HG03025 (cell line): ENCODE measurements at regions not wholly inside any gene's neighbourhood (a gene's known extent, or its start where the extent isn't known, plus 50 kb on each side); places are given as distances from the start of the nearest gene placed in this dataset.
"Not testable (repeated sequence)": the region's sequence is repeated elsewhere in the genome, so short reads cannot be mapped to it uniquely, and the experiment has no call there.

Source experiments
- ATAC-seq: cut with Tn5 transposase; IDR thresholded peaks from one replicate; pipeline ENCODE4 v1.9.1; 2021; ENCODE audit warnings: mild to moderate bottlenecking, moderate library complexity; ENCODE audit not compliant: unreplicated experiment, low FRiP score

DNA sequence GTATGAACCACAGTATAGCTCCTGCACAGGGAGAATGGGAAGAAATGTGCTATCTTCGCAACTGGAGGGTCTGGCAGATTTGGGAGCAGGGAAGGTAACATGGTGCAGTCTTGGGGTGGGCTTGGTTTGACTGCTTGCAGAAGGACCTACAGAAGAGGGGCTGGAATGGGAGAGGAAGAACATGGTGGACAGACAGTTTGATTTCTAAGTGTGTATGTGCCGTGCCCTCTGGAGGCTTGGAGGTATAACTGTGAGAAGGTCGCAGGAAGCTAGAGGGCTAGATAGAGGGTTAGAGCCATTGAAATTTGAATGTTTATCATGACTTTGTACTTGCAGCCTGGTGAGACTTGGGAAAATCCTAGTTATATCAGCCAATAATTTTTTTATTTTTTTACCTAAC is 169.2 kb downstream of the SQOR start:
- no peak for ATAC-seq

- ATAC-seq, result no peak
Observed at GRCh38 chr15:45810201-45810600, 175.4 kb downstream of the SQOR start.

DNA sequence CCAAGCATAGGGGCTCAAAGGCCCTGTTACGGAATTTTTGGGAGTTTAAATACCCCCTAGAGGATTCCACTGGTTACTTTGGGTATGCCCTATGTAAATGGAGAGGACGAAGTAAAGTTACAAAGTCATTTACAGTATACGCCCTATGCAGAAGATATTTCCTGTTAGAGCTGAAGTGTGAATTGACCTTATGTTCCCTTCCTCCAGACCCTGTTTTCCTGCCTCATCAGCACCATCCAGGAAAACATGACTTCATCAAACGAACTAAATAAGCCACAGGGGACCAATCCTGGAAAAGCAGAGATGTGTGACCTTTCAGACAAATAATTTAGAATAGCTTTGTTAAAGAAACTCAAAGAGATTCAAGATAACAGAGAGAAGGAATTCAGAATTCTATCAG is 177.4 kb downstream of the SQOR start:
- no peak for ATAC-seq

DNA sequence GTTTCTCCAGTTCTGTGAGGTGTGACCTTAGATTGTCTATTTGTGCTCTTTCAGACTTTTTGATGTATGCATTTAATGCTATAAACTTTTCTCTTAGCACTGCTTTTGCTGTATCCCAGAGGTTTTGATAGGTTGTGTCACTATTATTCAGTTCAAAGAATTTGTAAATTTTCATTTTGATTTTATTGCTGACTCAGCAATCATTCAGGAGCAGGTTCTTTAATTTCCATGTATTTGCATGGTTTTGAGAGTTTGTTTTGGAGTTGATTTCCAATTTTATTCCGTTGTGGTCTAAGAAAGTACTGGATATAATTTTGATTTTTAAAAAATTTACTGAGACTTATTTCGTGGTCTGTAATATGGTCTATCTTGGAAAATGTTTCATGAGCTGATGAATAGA is 182.7 kb downstream of the SQOR start:
- not testable (repeated sequence) for ATAC-seq

- no peak for ATAC-seq
Observed at GRCh38 chr15:45821390-45821789, 186.6 kb downstream of the SQOR start.

DNA sequence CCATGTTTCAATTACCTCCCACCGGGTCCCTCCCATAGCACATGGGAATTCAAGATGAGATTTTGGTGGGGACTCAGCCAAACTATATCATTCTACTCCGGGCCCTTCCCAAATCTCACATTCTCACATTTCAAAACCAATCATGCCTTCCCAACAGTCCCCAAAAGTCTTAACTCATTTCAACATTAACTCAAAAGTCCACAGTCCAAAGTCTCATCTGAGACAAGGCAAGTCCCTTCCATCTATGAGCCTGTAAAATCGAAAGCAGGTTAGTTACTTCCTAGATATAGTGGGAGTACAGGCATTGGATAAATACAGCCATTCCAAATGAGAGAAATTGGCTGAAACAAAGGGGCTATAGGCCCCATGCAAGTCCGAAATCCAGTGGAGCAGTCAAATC is 188.1 kb downstream of the SQOR start:
- ATAC-seq, result not testable (repeated sequence)

GRCh38 chr15:45827275-45827674 is 192.4 kb downstream of the SQOR start:
- ATAC-seq, result no peak

DNA sequence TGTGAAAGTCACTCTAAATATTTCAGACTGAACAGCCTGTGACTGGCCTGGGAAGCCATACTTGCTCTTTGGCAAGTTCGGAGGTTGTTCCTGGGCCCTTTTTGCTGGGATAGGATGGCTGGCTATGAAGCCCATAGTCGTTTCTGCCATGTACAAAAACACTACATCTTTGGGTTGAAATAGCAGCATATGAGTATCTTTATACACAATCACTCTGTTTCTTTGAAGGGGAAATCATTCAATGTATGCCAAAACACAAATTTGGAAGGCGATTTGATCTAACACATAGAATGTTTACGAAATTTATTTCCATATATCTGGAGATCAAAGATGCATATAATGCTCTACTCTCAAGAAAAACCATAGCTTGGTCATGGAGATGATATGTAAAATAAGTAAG is 192.9 kb downstream of the SQOR start:
- ATAC-seq, result no peak

- no peak for ATAC-seq
Observed at GRCh38 chr15:45829336-45830153, 194.7 kb downstream of the SQOR start.

DNA sequence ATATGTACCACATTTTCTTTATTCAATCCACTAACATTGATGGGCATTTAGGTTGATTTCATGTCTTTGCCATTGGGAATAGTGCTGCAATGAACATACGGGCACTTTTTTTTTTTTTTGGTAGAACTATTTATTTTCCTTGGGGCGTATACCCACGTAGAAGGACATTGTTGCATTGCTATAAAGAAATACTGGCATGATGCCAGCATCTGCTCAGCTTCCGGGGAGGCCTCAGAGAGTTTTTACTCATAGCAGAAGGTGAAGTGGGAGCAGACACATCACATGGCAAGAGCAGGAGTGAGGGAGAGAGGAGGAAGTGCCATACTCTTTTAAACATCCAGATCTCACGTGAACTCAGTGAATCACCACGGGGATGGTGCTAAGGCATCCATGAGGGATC is 197.0 kb downstream of the SQOR start:
- no peak for ATAC-seq

DNA sequence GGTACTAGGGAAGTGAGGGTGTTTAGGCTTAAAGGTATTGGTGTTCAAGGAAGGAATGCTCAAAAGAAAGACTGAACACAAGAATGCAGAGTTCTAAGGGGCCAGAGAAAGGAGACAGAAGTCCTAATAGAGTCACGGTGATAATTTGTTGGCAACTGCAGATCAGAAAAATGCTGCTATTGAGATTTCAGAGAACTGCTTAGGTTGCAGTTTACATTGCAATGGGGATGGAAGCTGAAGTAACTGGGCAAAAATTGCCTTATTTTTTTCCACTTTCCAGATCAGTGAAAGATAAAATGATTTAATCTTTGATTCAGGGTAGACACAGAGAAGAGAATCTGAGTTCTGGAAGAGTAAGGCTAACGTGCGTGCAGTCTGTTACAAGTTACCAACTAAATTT is 199.8 kb downstream of the SQOR start:
- ATAC-seq, result no peak

- ATAC-seq, result no peak
Observed at GRCh38 chr15:45842151-45842550, 207.3 kb downstream of the SQOR start.

DNA sequence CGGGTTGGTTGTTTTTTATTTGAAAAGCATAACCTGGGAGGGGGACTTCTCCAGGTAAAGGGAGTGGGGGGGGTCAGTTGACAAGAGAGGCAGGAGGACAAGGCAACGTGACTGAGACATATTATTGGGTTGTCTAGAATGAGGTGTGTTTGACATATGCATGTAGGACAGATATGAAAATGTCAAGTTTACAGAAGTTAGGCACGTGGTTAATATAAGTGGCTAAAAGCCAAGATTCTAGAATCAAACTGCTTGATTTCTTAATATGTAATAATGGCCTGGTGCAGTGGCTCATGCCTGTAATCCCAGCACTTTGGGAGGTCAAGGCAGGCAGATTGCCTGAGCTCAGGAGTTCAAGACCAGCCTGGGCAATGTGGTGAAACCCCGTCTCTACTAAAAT is 212.8 kb downstream of the SQOR start:
- no peak for ATAC-seq

DNA sequence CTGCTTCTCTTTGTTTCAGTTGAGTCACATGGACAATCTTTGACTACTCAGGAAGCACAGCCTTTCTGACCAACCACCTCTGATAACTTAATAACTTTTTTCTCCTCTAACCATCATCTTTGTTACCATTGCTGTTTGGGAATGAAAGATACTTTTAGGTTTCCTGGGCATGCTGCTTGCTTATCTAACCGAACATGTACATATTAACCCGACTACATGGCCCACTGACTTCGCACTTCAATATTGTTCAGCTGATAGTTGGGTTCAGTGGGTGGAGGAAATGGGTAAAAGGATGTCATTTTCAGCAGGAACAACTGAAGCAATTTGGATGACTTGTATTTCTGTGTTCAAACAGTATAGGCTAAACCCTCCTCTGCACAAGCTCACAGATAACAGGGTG is 214.3 kb downstream of the SQOR start:
- ATAC-seq, result no peak

GRCh38 chr15:45854455-45855202 is 219.8 kb downstream of the SQOR start:
- ATAC-seq, result no peak

- no peak for ATAC-seq
Observed at GRCh38 chr15:45855210-45855906, 220.5 kb downstream of the SQOR start.

DNA sequence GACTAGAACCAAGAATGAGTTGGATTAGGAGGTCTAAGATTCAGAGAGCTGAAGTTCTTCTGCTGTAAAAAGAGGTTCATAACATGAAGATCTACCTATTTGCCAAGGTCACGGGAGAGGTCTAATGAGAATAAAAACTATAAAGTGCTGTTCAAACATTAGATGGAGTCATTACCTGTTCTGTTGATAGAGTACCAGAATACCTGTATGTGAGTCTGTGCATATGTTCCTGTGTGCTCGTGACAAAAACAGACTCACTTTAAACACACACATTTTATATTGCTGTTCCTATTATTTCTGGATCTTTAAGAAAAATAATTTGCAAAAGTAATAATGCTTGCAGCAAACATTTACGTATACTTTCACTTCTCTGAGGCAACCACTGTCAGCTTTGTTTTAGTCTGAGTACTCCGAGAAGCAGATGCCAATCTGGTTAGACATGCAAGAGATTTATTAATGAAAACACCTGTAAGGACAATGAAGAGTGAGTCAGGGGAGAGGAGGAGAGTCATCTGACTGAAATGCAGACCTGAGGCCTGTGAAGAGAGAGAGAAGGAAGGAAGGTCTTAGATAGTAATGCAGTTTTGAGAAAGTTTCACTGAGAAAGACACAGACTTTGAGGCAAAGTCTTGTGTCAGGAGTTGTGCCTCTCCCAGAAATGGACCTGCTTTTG is 221.2 kb downstream of the SQOR start:
- ATAC-seq, result no peak

DNA sequence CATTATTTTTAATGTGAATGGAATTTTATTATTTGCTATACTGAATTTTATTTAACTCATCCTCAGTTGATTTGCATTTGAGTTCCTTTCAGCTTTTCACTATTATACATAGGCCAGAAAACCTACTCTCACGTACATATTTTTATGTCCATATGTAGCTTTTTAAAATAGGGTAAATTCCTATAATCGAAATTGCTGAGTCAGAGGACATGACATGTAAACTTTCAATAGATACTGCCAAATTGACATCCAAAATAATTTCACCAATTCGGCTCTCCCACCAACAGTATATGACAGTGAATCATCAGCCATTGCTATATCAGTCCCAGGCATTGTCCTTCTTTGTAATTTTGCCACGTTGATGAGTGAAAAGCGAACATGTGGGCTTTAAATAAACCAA is 222.5 kb downstream of the SQOR start:
- no peak for ATAC-seq

GRCh38 chr15:45858491-45858890 is 223.7 kb downstream of the SQOR start:
- ATAC-seq, result no peak

- ATAC-seq, result no peak
Observed at GRCh38 chr15:45862034-45862433, 227.2 kb downstream of the SQOR start.
